ENCODE measurements at regions not wholly inside any gene's neighbourhood (a gene's known extent, or its start where the extent isn't known, plus 50 kb on each side); places are given as distances from the start of the nearest gene placed in this dataset.

DNA sequence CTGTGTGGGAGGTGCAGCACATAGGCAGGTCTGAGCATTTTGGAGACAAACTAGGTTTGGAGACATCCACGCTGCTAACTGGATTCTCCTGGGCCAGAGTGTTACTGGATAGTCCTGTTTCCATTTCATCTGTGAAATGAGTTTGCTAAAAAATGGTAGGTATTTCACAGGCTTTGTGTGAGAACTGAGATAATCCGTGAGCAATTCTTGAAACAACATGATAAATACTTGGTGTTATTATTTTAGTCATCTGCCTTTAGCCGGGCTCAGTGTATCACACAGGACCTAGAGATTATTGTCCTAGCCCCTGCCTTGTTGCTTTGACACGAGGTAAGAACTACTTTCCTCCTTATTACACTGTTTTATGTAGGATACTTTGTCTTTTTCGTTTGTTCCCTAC lies 63.0 kb downstream of the PRR18 start:
- Mint-ChIP-seq H3K4me3 (ENCODE audit: unreplicated experiment) (no peak overlapping the region), H3K27ac (ENCODE audit: unreplicated experiment) (no peak overlapping the region), H3K36me3 (ENCODE audit: low read depth, unreplicated experiment) (no peaks in the 10 kb centered on the region), H3K27me3 (ENCODE audit: unreplicated experiment) (peaks cover 6% of the 10 kb centered on the region), H3K4me1 (ENCODE audit: unreplicated experiment) (no peaks in the 10 kb centered on the region), H3K9me3 (ENCODE audit: unreplicated experiment) (no peaks in the 10 kb centered on the region)
- no peak for DNase-seq (ENCODE audit: low spot score)
- TF ChIP-seq, protein P1, sequence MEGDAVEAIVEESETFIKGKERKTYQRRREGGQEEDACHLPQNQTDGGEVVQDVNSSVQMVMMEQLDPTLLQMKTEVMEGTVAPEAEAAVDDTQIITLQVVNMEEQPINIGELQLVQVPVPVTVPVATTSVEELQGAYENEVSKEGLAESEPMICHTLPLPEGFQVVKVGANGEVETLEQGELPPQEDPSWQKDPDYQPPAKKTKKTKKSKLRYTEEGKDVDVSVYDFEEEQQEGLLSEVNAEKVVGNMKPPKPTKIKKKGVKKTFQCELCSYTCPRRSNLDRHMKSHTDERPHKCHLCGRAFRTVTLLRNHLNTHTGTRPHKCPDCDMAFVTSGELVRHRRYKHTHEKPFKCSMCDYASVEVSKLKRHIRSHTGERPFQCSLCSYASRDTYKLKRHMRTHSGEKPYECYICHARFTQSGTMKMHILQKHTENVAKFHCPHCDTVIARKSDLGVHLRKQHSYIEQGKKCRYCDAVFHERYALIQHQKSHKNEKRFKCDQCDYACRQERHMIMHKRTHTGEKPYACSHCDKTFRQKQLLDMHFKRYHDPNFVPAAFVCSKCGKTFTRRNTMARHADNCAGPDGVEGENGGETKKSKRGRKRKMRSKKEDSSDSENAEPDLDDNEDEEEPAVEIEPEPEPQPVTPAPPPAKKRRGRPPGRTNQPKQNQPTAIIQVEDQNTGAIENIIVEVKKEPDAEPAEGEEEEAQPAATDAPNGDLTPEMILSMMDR (IDR thresholded peaks at IDR 0.05; ENCODE audit: unreplicated experiment), result no peak

DNA sequence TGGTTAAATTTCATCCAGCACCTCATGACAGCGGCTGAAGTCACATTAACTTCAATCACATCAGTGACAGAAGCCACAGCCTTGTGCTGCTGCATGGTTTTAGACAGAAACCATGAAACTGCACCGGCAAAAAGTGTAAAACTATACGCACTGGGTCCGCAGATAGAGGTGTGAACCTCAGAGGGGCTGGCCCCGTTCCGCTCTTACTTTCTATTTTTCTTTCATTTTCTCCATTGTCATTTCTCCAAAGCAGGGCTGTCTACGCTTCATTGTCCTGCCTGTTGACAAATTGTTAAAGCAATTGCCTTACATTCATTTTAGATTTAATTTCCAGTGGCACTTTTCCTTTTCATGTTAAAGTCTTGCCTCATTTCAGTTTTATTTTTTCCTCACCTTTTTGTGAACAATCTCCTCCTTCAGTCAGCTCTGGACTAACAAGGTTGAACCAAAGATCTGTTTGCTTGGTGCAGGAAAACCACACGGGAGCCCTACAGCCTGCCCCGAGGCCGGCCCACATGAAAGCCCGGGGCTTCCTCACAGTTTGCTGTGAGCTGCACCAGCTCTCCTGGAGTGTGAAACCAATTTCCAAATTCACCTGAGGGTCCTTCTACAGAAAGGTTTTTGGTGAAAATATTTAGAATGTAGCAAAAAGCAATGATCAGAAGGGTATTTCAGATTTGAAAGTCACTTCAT lies 63.7 kb downstream of the PRR18 start:
- DNase-seq (ENCODE audit: low spot score), result no peak
- no peaks in the 10 kb centered on the region for H3K9me3 Mint-ChIP-seq (ENCODE audit: unreplicated experiment)
- H3K36me3 Mint-ChIP-seq (ENCODE audit: low read depth, unreplicated experiment), result no peaks in the 10 kb centered on the region
- H3K27ac Mint-ChIP-seq (ENCODE audit: unreplicated experiment), result no peak overlapping the region
- TF ChIP-seq, protein P1 (IDR thresholded peaks at IDR 0.05; ENCODE audit: unreplicated experiment), result no peak
- no peak overlapping the region for H3K4me3 Mint-ChIP-seq (ENCODE audit: unreplicated experiment)
- no peaks in the 10 kb centered on the region for H3K4me1 Mint-ChIP-seq (ENCODE audit: unreplicated experiment)
- H3K27me3 Mint-ChIP-seq (ENCODE audit: unreplicated experiment), result peaks cover 6% of the 10 kb centered on the region

DNA sequence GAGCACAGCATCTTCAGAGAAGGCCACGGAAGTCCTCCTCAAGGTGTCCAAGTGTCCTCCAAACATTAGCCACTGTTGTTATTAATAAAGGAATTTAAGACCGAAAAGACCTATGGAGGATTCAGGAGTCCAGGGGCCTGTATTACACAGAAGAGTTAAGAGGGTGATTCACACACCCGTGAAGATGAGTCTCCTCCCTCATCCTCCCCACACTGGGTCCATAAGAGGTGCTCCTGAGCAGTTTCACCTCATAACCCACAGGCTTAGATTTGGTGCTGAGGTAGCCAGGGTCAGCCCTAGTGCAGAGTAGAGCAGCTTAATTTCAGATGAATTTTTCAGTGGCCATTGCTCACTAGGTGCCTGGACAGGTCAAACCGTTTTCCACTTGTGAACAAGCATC lies 65.3 kb downstream of the PRR18 start:
- H3K27ac Mint-ChIP-seq (ENCODE audit: unreplicated experiment), result peak overlapping the region; percentile 57
- no peak for DNase-seq (ENCODE audit: low spot score)
- TF ChIP-seq, protein P1 (IDR thresholded peaks at IDR 0.05; ENCODE audit: unreplicated experiment), result no peak
- peaks cover 6% of the 10 kb centered on the region for H3K27me3 Mint-ChIP-seq (ENCODE audit: unreplicated experiment)
- no peak overlapping the region for H3K4me3 Mint-ChIP-seq (ENCODE audit: unreplicated experiment)
- H3K36me3 Mint-ChIP-seq (ENCODE audit: low read depth, unreplicated experiment), result no peaks in the 10 kb centered on the region
- H3K9me3 Mint-ChIP-seq (ENCODE audit: unreplicated experiment), result no peaks in the 10 kb centered on the region
- H3K4me1 Mint-ChIP-seq (ENCODE audit: unreplicated experiment), result peaks cover 3% of the 10 kb centered on the region

DNA sequence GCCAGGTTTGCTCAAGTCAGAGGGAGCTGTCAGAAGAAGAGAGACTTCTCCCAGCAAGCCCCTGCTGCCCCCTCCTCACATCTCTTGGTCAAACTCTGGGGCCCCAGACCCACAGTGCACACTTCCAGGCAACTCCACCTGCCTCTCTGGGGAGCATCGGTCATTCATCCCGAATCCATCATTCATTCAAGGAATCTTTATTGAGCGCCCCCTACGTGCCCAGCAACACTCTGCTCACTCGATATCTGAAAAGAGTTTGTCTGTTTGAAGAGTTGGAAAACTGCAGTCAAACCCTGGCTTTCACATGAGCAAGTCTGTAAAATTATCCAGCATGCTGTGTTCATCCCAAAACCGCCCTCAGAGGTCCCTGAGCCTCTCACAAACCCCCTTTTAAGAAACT lies 66.2 kb downstream of the PRR18 start:
- no peaks in the 10 kb centered on the region for H3K36me3 Mint-ChIP-seq (ENCODE audit: low read depth, unreplicated experiment)
- no peak overlapping the region for H3K27ac Mint-ChIP-seq (ENCODE audit: unreplicated experiment)
- H3K9me3 Mint-ChIP-seq (ENCODE audit: unreplicated experiment), result no peaks in the 10 kb centered on the region
- no peak overlapping the region for H3K4me3 Mint-ChIP-seq (ENCODE audit: unreplicated experiment)
- peaks cover 6% of the 10 kb centered on the region for H3K27me3 Mint-ChIP-seq (ENCODE audit: unreplicated experiment)
- DNase-seq (ENCODE audit: low spot score), result no peak
- peaks cover 4% of the 10 kb centered on the region for H3K4me1 Mint-ChIP-seq (ENCODE audit: unreplicated experiment)
- TF ChIP-seq, protein P1 (IDR thresholded peaks at IDR 0.05; ENCODE audit: unreplicated experiment), result no peak

DNA sequence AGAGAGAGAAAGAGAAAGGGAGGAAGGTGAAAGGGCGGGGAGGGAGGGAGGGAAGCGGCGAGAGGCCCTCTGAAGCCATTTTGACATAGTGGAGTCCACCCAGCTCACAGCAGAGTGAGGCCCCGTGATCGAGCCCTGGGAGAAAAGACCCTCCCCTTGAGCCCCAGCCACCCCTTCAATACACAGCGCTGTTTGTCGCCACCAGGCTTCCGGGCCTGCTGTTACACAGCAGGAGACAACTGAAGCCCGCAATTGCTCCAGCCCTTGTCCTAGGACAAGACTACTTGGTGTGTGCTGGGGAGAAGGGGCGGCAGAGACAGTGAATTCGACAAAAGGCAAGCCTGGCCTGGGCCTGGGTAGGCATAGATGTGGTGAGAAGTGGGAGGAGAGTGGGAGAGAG lies 67.3 kb downstream of the PRR18 start:
- no peak overlapping the region for H3K4me3 Mint-ChIP-seq (ENCODE audit: unreplicated experiment)
- no peak overlapping the region for H3K27ac Mint-ChIP-seq (ENCODE audit: unreplicated experiment)
- H3K4me1 Mint-ChIP-seq (ENCODE audit: unreplicated experiment), result peaks cover 10% of the 10 kb centered on the region
- no peaks in the 10 kb centered on the region for H3K36me3 Mint-ChIP-seq (ENCODE audit: low read depth, unreplicated experiment)
- no peak for DNase-seq (ENCODE audit: low spot score)
- TF ChIP-seq, protein P1 (IDR thresholded peaks at IDR 0.05; ENCODE audit: unreplicated experiment), result no peak
- peaks cover 10% of the 10 kb centered on the region for H3K27me3 Mint-ChIP-seq (ENCODE audit: unreplicated experiment)
- H3K9me3 Mint-ChIP-seq (ENCODE audit: unreplicated experiment), result no peaks in the 10 kb centered on the region

All from endothelial cell (in vitro differentiated cells).